CD4-positive, alpha-beta T cell (primary cell): ENCODE measurements at regions not wholly inside any gene's neighbourhood (a gene's known extent, or its start where the extent isn't known, plus 50 kb on each side); places are given as distances from the start of the nearest gene placed in this dataset.

Experiments used
- ATAC-seq: fragments of 200-7000 bp; cut with Tn5 transposase; one replicate; pipeline ENCODE4 v1.10.0; 2022; ENCODE audit warnings: mild to moderate bottlenecking; ENCODE audit not compliant: poor library complexity
- CTCF ChIA-PET: fragments of 350-600 bp; sonication (Branson Sonifier 250); formaldehyde crosslinking; loops from one replicate; lab custom pipeline; 2021; ENCODE audit warnings: antibody characterized with exemption, inconsistent platforms; lab: Charles Lee
- POLR2A ChIA-PET: fragments of 350-600 bp; sonication (Branson Sonifier 250); formaldehyde crosslinking; loops from one replicate; lab custom pipeline; 2021; ENCODE audit warnings: antibody characterized with exemption, inconsistent platforms; lab: Charles Lee
- DNase-seq, 14 experiments: peaks; one replicate each; pipeline ENCODE4 v3.0.0-alpha.2; 2013 to 2020; ENCODE audit warnings: mixed read lengths in 2 of 14
- H3K27ac ChIP-seq, 2 donors: one replicate each; pipeline versions ENCODE4 v1.5.1 to v1.7.0; 2013; ENCODE audit warnings: low read length in 2 of 2, low read depth in 1 of 2, mild to moderate bottlenecking in 1 of 2
- H3K27me3 ChIP-seq, 2 experiments: 1 replicate in 1 of 2; 2 replicates in 1 of 2; pipeline versions ENCODE4 v1.6.1 to v1.7.0; 2013; ENCODE audit warnings: low read length in 2 of 2, control low read depth in 1 of 2, mild to moderate bottlenecking in 1 of 2, moderate library complexity in 1 of 2; ENCODE audit not compliant: insufficient read depth in 2 of 2, control insufficient read depth in 1 of 2
- H3K36me3 ChIP-seq: one replicate; pipeline ENCODE4 v1.6.1; 2013; ENCODE audit warnings: low read length, control low read depth; ENCODE audit not compliant: insufficient read depth
- H3K4me1 ChIP-seq: one replicate; pipeline ENCODE4 v1.6.1; 2013; ENCODE audit warnings: low read length, control low read depth; ENCODE audit not compliant: insufficient read depth
- H3K4me3 ChIP-seq: one replicate; pipeline ENCODE4 v1.5.1; 2013; ENCODE audit warnings: mild to moderate bottlenecking, low read length, moderate library complexity
- H3K9me3 ChIP-seq, 2 experiments: 1 replicate in 1 of 2; 2 replicates in 1 of 2; pipeline versions ENCODE4 v1.6.1 to v1.7.0; 2013; ENCODE audit warnings: low read length in 2 of 2, mild to moderate bottlenecking in 2 of 2, control low read depth in 1 of 2, moderate library complexity in 1 of 2; ENCODE audit not compliant: control insufficient read depth in 1 of 2, insufficient read depth in 1 of 2
- H3K27ac Mint-ChIP-seq: one replicate; pipeline ENCODE4 v1.8.0; 2020; ENCODE audit warnings: mixed read lengths
- H3K27me3 Mint-ChIP-seq: one replicate; pipeline ENCODE4 v1.8.0; 2021; ENCODE audit warnings: mixed read lengths
- H3K36me3 Mint-ChIP-seq: one replicate; pipeline ENCODE4 v1.8.0; 2021; ENCODE audit warnings: low read depth, mixed read lengths
- H3K4me1 Mint-ChIP-seq: one replicate; pipeline ENCODE4 v1.8.0; 2021; ENCODE audit warnings: low read depth, mixed read lengths
- H3K4me3 Mint-ChIP-seq: one replicate; pipeline ENCODE4 v1.8.0; 2020; ENCODE audit warnings: mild to moderate bottlenecking, mixed read lengths
- H3K9me3 Mint-ChIP-seq: one replicate; pipeline ENCODE4 v1.8.0; 2020; ENCODE audit warnings: mixed read lengths
- intact Hi-C, 2 experiments: fragments of 100-400 bp; cut with DNase I in 1 of 2; cut with micrococcal nuclease in 1 of 2; formaldehyde crosslinking; loops; one replicate each; pipeline versions ENCODE4 v1.15.1 to v1.9.0; 2023 to 2025; cut with DNase I, micrococcal nuclease
- TF ChIP-seq, protein P1 (sequence below): fragments of 200-600 bp; IDR thresholded peaks from one replicate; pipeline ENCODE4 v1.8.0; 2022; ENCODE audit warnings: antibody characterized with exemption, mild to moderate bottlenecking

DNA sequence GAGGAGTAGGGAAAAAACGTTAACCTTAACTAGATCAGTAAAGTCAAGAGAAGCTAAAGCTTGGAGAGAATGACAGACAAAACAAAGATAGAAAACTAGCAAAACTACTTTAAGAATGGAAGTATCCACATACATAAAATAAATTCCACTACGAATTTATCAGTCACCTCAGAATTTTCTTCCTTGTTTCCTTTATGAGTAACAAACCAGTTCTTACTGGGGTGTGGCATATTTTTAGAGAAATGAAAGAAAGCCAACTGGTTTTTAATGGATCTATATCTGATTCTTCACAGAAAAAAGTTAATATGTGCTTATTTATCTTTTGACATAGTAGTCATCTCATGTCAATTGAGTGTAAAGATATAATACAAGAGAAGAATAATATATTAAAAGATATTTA, 2033.7 kb upstream of the CELF4 start:
- Mint-ChIP-seq H3K27ac (no peak overlapping the region), H3K9me3 (peaks cover 4% of the 10 kb centered on the region), H3K4me3 (no peak overlapping the region), H3K4me1 (no peaks in the 10 kb centered on the region), H3K27me3 (no peaks in the 10 kb centered on the region), H3K36me3 (no peaks in the 10 kb centered on the region)
- CTCF ChIA-PET: no interaction called here
- TF ChIP-seq, protein P1, sequence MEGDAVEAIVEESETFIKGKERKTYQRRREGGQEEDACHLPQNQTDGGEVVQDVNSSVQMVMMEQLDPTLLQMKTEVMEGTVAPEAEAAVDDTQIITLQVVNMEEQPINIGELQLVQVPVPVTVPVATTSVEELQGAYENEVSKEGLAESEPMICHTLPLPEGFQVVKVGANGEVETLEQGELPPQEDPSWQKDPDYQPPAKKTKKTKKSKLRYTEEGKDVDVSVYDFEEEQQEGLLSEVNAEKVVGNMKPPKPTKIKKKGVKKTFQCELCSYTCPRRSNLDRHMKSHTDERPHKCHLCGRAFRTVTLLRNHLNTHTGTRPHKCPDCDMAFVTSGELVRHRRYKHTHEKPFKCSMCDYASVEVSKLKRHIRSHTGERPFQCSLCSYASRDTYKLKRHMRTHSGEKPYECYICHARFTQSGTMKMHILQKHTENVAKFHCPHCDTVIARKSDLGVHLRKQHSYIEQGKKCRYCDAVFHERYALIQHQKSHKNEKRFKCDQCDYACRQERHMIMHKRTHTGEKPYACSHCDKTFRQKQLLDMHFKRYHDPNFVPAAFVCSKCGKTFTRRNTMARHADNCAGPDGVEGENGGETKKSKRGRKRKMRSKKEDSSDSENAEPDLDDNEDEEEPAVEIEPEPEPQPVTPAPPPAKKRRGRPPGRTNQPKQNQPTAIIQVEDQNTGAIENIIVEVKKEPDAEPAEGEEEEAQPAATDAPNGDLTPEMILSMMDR: no peak
- intact Hi-C loops: loop anchor here in 1 of 2 experiments (10.0 kb wide), 1 partner anchor 1386 kb away; no protein-coding TSS in a partner anchor
- no peak overlapping the region for H3K27ac ChIP-seq
- no peak overlapping the region for H3K4me3 ChIP-seq
- H3K4me1 ChIP-seq: no peaks in the 10 kb centered on the region
- no peak for DNase-seq
- H3K9me3 ChIP-seq: no peaks in the 10 kb centered on the region
- POLR2A ChIA-PET: no interaction called here
- no peak for ATAC-seq
- no peaks in the 10 kb centered on the region for H3K36me3 ChIP-seq
- H3K27me3 ChIP-seq: no peaks in the 10 kb centered on the region

DNA sequence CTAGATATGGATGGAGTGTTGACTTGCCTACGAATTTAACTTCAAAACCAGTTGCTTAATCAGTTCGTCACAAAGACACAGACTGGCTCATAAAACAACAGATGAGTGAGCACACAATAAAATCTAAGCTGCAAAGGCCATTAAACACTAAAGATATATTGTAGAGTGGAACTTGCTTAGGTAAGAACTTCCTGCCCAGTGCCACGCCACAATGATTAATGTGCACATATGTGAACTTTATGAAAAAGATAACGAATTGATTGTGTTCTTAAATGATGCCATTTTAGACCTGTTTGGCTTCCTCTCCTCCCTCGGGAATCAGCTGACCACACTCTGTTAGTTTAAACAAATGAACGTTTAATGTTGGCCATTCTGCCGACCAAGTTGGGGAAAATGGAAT, 2031.3 kb upstream of the CELF4 start:
- Mint-ChIP-seq H3K9me3 (peaks cover 6% of the 10 kb centered on the region), H3K27ac (no peak overlapping the region), H3K27me3 (no peaks in the 10 kb centered on the region), H3K4me1 (no peaks in the 10 kb centered on the region), H3K4me3 (no peak overlapping the region), H3K36me3 (no peaks in the 10 kb centered on the region)
- DNase-seq (no peak), ATAC-seq (no peak)
- no peaks in the 10 kb centered on the region for H3K9me3 ChIP-seq
- no peak overlapping the region for H3K27ac ChIP-seq
- H3K27me3 ChIP-seq: no peaks in the 10 kb centered on the region
- H3K4me3 ChIP-seq: no peak overlapping the region
- H3K4me1 ChIP-seq: no peaks in the 10 kb centered on the region
- ChIA-PET CTCF (no interaction called here), POLR2A (no interaction called here)
- no peaks in the 10 kb centered on the region for H3K36me3 ChIP-seq
- intact Hi-C loops: loop anchor here in 1 of 2 experiments (10.0 kb wide), 1 partner anchor 1388 kb away; no protein-coding TSS in a partner anchor
- TF ChIP-seq, protein P1: no peak

DNA sequence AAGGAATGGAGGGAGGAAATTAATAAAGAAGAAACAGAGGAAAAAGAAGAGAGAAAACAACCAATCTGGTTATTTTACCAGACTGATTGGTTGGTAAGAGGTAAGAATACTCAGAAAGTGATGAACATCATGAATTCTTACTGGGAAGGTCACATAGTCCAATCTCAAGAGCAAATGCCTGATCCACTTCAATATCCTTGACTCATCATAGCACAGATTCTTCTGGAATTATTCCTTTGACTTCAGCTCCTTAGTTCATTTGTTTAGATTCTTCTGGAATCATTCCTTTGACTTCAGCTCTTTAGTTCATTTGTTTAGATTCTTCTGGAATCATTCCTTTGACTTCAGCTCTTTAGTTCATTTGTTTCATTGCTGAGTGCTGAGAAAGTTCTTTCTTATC, 2030.6 kb upstream of the CELF4 start:
- no peaks in the 10 kb centered on the region for H3K36me3 Mint-ChIP-seq
- Histone ChIP-seq H3K4me1 (no peaks in the 10 kb centered on the region), H3K27me3 (no peaks in the 10 kb centered on the region), H3K36me3 (no peaks in the 10 kb centered on the region), H3K27ac (no peak overlapping the region), H3K9me3 (no peaks in the 10 kb centered on the region), H3K4me3 (no peak overlapping the region)
- H3K4me3 Mint-ChIP-seq: no peak overlapping the region
- DNase-seq: no peak
- H3K9me3 Mint-ChIP-seq: peaks cover 6% of the 10 kb centered on the region
- POLR2A ChIA-PET: interaction anchor here (0.6 kb wide), 1 partner anchor 30 kb away, joined by 3 read pairs; no protein-coding TSS in a partner anchor
- H3K4me1 Mint-ChIP-seq: no peaks in the 10 kb centered on the region
- no peak overlapping the region for H3K27ac Mint-ChIP-seq
- intact Hi-C loops: loop anchor here in 1 of 2 experiments (10.0 kb wide), 1 partner anchor 1389 kb away; no protein-coding TSS in a partner anchor
- TF ChIP-seq, protein P1: no peak
- no peak for ATAC-seq
- no peaks in the 10 kb centered on the region for H3K27me3 Mint-ChIP-seq
- CTCF ChIA-PET: no interaction called here
